Iris pigment epithelial cell (primary cell): ENCODE measurements at regions not wholly inside any gene's neighbourhood (a gene's known extent, or its start where the extent isn't known, plus 50 kb on each side); places are given as distances from the start of the nearest gene placed in this dataset.
"Not testable (repeated sequence)": the region's sequence is repeated elsewhere in the genome, so short reads cannot be mapped to it uniquely, and the experiment has no call there.

Source experiments
- DNase-seq: peaks from one replicate; pipeline ENCODE4 v3.0.0-alpha.2; 2011; ENCODE audit warnings: low read depth

- no peak for DNase-seq
These were observed 1216.1 kb upstream of the FAM98A start for GRCh38 chr2:34815052-34815741.

GRCh38 chr2:34810456-34810855 is 1211.4 kb upstream of the FAM98A start:
- no peak for DNase-seq

DNA sequence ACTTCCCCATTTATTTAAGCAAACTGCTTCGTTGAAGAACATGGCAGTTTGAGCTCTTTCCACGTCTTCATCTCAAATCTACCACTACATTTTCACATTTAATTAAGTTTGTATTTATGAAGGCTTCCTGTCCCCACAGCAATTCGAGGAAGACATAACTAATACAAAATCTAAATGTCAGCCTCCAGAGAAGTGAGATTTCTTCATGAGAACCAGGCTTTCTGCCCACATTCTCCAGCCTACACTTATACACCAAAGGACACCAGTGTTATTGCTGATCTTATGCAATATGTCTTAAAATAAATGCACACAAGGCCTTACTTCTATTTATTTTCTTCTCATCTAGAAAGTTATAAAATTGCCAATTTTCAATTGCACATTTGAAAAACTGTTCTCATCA is 1209.3 kb upstream of the FAM98A start:
- no peak for DNase-seq

DNA sequence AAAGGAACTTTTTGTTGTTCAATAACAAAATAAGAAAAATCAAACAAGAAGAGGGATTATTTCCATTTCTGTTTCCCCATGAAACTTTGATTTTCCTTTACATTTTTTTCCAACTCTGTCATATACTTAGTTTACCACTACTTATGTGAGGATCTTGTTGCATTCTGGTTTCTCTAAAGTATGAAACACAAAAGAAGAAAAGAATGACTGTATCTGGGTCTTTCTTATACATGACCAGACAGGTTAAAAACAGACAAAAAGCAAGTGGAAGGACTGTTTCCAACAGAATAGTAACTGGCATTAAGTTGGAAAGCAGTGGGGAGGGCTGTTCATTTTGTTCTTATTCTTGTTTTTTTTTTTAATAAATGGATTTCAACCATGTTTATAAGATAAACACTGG is 1207.8 kb upstream of the FAM98A start:
- no peak for DNase-seq

DNA sequence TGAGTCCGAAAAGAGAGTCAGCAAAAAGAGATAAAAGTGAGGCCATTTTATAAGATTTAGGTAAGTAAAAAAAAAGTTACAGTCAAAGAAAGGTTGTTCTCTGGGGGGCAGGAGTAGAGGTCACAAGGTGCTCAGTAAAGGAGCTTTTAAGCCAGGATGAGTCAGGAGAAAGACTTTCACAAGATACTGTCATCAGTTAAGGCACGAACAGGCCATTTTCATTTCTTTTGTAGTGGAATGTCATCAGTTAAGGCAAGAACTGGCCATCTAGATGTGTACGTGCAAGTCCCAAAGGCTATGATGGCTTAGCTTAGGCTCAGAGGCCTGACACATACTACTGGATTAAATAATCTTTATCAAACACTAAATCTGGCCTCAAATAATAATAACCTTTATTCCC is 1207.3 kb upstream of the FAM98A start:
- DNase-seq, result no peak

DNA sequence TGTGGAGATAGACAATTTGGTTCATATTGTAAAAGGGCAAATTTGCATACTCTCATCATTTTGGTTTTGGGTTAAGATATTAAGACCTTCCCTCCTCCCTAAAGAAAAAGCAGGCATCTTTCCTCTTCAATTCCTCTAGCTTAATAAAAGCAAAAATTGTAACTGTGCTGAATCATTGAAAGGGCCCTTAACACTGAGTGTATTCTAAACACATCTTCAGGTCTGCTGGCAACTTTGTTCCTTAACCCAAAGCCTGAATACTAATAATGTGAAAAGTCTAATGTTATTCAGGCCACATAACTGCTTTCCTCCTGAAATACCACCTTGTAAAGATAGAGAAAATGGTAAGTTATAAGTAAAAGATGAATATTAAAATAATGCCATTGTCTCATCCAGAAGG is 1200.5 kb upstream of the FAM98A start:
- no peak for DNase-seq

DNA sequence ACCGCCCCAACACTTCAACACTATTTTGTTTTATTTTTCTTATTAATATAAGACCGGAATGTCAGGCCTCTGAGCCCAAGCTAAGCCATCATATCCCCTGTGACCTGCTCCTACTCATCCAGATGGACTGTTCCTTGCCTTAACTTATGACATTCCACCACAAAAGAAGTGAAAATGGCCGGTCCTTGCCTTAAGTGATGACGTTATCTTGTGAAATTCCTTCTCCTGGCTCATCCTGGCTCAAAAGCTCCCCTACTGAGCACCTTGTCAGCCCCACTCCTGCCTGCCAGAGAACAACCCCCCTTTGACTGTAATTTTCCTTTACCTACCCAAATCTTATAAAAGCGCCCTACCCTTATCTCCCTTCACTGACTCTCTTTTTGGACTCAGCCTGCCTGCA is 1196.5 kb upstream of the FAM98A start:
- not testable (repeated sequence) for DNase-seq

- no peak for DNase-seq
These were observed 1190.1 kb upstream of the FAM98A start for GRCh38 chr2:34789169-34789568.

DNA sequence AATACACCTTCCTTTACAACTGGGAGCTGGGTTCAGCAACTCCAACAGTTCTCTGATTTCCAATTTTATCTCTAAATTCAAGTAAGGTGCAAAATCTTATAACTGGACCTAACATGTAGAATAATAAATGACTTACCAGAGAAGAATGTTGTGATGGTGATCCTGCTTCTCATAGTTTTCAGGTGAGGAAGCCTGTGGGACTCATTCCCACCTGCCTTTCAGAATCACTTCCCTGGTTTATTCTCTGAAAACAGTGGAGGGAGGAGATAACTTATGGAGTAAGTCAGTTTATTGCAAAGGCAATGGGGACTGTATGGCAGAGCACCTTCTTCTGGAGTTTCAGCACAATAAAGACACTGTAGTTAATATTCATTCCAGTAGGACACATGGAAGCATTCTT is 1188.2 kb upstream of the FAM98A start:
- no peak for DNase-seq

DNA sequence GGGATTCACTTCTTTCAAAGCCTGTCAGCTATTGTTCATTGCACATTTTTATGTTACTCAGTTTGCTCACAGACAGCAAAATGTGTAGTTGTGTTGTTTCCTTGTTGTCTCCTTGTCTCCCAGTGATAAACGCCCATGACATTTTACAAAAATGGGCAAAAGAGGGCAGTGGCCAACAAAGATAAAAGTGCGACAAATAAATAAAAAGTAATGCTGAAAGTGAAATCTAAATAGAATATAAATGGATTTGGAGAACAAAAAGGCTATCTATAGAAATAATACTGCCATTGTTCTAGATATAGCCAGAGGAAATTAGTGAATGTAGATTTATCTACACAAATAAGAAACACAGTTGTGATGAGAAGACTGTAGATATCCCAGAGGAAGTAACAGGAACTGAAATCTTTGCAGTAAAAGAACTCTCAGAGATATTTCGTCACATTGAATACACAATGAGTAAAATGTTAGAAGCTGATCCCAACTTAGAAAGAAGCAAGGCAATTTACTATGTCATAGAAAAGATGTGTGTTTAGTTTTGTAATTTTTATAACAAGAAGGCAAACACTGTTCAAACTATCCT is 1186.2 kb upstream of the FAM98A start:
- no peak for DNase-seq

- no peak for DNase-seq
These were observed 1185.6 kb upstream of the FAM98A start for GRCh38 chr2:34784701-34785100.

DNA sequence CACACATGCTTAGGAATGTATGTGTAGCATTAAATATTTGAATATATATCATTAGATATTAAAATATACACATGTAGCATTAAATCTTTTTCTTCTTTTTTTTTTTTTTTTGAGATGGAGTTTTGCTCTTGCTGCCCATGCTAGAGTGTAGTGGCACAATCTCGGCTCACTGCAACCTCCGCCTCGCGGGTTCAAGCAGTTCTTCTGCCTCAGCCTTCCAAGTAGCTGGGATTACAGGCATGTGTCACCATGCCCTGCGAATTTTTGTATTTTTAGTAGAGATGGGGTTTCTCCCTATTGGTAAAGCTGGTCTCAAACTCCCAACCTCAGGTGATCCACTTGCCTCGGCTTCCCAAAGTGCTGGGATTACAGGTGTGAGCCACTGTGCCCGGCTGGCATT is 1151.6 kb upstream of the FAM98A start:
- DNase-seq, result not testable (repeated sequence)

DNA sequence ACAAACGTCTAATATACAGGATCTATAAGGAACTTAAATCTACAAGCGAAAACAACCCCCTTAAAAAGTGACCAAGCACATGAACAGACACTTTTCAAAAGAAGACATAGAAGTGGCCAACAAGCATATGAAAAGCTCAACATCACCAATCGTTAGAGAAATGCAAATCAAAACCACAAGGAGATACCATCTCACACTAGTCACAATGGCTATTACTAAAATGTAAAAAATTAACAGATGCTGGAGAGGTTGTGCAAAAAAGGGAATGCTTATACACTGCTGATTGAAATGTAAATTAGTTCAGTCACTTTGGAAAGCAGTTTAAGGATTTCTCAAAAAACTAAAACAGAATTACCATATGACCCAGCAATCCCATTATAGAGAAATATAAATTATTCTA is 1148.5 kb upstream of the FAM98A start:
- no peak for DNase-seq

GRCh38 chr2:34738691-34739090 is 1139.6 kb upstream of the FAM98A start:
- DNase-seq, result no peak

GRCh38 chr2:34737146-34737545 is 1138.0 kb upstream of the FAM98A start:
- no peak for DNase-seq

DNA sequence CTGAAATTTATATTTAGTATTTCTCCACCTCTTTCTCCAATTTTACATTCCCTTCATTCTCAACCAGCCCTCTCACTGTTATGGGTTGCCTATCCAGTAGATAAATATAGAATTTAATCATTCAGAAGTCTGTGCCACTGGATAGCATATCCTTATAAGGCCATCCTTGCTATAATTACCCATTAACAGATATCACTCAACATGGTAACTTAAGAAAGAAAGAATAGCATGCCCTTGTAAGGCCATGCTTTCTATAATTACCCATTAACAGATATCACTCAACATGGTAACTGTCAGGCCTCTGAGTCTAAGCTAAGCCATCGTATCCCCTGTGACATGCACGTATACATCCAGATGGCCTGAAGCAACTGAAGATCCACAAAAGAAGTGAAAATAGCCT is 1137.4 kb upstream of the FAM98A start:
- no peak for DNase-seq

GRCh38 chr2:34734662-34735061 is 1135.6 kb upstream of the FAM98A start:
- no peak for DNase-seq

DNA sequence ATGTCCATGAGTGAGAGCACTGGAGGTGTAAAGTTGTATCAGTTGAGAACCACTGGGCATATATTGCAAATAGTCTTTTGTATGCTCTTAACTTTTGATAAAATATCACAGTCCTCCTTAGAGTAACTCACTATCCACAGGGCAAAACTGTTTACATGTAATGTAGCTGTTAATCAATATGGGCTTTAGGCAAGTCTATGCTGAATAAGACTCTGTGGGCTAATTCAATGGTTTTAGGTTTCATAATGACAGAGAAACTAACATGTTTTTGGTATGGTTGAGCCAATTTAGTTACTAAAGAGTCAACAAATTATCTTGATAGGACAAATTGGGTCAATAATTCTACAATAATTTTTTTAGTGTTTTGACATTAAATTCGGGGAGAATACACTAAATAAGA is 1134.9 kb upstream of the FAM98A start:
- DNase-seq, result no peak

DNA sequence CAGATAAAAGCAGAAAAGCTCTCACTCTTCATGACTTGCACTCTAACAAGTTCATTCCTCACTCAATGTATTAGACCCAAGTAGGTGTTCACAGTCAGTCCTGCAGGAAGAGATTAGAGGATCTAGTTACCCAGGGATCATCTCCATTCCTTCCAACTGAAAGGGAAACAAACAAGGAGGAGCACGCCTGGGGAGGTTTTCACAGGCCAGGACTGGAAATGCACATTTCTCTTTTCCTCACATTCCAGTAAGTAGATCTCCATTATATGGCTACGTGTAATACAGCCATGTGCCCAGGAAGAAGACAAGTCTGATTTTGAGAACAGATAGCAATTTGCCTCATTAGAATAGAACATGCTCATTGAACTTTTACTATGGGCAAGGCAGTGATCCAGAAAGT is 1132.2 kb upstream of the FAM98A start:
- DNase-seq, result no peak

GRCh38 chr2:34729845-34730244 is 1130.7 kb upstream of the FAM98A start:
- DNase-seq, result no peak

DNA sequence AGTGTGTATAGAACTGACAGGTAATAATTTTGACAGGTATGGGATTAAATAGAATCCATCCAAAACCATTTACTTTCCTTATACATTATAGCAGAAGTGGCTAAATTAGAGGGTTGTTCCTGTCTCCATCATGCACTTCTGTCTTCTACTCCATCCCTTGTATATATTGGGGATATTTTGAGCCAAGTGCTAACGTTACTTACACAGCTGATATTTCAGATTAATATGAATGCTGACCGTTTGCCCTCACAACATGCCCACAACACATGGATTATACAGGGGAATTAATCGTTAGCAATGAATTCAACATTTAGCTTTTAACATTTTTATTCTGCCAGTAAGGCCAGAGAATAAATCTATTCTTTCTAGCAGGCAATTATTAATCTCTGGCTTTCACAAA is 1125.0 kb upstream of the FAM98A start:
- DNase-seq, result no peak

GRCh38 chr2:34723683-34724082 is 1124.6 kb upstream of the FAM98A start:
- no peak for DNase-seq

- no peak for DNase-seq
These were observed 1120.1 kb upstream of the FAM98A start for GRCh38 chr2:34719206-34719605.

- no peak for DNase-seq
These were observed 1106.6 kb upstream of the FAM98A start for GRCh38 chr2:34705551-34706247.
